ENCODE measurements at regions not wholly inside any gene's neighbourhood (a gene's known extent, or its start where the extent isn't known, plus 50 kb on each side); places are given as distances from the start of the nearest gene placed in this dataset.
A peak's percentile ranks its signal among the peaks of the same experiment; 100 is the strongest.
"Not testable (repeated sequence)": the region's sequence is repeated elsewhere in the genome, so short reads cannot be mapped to it uniquely, and the experiment has no call there.

- no peak for DNase-seq (ENCODE audit: low read depth)
- no peak for TF ChIP-seq CTCF (conservative IDR thresholded peaks at IDR 0.05; ENCODE audit: control insufficient read depth, insufficient read depth, low read depth, low read length)
- H3K4me3 ChIP-seq (ENCODE audit: control insufficient read depth, low read depth, low read length), result no peak overlapping the region
Measured at GRCh38 chr4:160091631-160092030, 988.8 kb downstream of the RAPGEF2 start.

DNA sequence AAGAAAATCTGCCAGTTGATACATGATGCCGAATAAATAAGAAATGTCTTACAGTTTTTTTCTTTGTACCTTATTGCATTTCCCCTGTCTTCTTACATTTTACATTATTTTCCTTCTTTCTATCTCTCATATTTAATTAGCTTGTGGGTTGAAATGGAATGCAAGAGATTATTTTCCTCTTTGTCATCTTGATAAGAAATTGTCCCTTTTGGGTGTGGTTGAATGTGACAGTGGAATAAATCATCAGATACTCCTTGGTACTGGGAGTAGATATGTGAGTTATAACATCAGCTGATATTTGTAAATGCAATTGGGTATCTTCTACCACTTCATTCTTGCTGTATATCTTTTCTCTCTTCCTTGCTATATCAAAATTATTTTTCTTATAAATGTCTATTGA lies 997.4 kb downstream of the RAPGEF2 start:
- TF ChIP-seq CTCF (conservative IDR thresholded peaks at IDR 0.05; ENCODE audit: control insufficient read depth, insufficient read depth, low read depth, low read length), result no peak
- DNase-seq (ENCODE audit: low read depth), result no peak
- H3K4me3 ChIP-seq (ENCODE audit: control insufficient read depth, low read depth, low read length), result no peak overlapping the region

GRCh38 chr4:160110891-160111290 lies 1008.0 kb downstream of the RAPGEF2 start:
- no peak for TF ChIP-seq CTCF (conservative IDR thresholded peaks at IDR 0.05; ENCODE audit: control insufficient read depth, insufficient read depth, low read depth, low read length)
- no peak overlapping the region for H3K4me3 ChIP-seq (ENCODE audit: control insufficient read depth, low read depth, low read length)
- DNase-seq (ENCODE audit: low read depth), result no peak

GRCh38 chr4:160117686-160118085 lies 1014.8 kb downstream of the RAPGEF2 start:
- DNase-seq (ENCODE audit: low read depth), result no peak
- no peak for TF ChIP-seq CTCF (conservative IDR thresholded peaks at IDR 0.05; ENCODE audit: control insufficient read depth, insufficient read depth, low read depth, low read length)
- no peak overlapping the region for H3K4me3 ChIP-seq (ENCODE audit: control insufficient read depth, low read depth, low read length)

DNA sequence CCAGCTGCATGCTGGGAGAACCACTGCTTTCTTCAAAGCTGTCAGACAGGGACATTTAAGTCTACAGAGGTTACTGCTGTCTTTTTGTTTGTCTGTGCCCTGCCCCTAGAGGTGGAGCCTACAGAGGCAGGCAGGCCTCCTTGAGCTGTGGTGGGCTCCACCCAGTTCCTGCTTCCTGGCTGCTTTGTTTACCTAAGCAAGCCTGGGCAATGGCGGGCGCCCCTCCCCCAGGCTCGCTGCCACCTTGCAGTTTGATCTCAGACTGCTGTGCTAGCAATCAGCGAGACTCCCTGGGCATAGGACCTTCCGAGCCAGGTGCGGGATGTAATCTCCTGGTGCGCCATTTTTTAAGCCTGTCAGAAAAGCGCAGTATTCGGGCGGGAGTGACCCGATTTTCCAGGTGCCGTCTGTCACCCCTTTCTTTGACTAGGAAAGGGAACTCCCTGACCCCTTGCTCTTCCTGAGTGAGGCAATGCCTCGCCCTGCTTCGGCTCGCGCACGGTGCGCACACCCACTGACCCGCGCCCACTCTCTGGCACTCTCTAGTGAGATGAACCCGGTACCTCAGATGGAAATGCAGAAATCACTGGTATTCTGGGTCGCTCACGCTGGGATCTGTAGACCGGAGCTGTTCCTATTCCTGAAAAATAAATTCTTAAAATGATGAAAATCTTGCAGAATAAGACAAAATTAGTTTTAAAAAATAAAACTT lies 1022.9 kb downstream of the RAPGEF2 start:
- not testable (repeated sequence) for H3K4me3 ChIP-seq (ENCODE audit: control insufficient read depth, low read depth, low read length); DNase-seq (ENCODE audit: low read depth)

GRCh38 chr4:160127211-160127610 lies 1024.3 kb downstream of the RAPGEF2 start:
- TF ChIP-seq CTCF (conservative IDR thresholded peaks at IDR 0.05; ENCODE audit: control insufficient read depth, insufficient read depth, low read depth, low read length), result no peak
- DNase-seq (ENCODE audit: low read depth), result no peak
- no peak overlapping the region for H3K4me3 ChIP-seq (ENCODE audit: control insufficient read depth, low read depth, low read length)

GRCh38 chr4:160129439-160129838 lies 1026.6 kb downstream of the RAPGEF2 start:
- DNase-seq (ENCODE audit: low read depth), result peak; percentile 1

More at GRCh38 chr4:160129439-160129838, 1026.6 kb downstream of the RAPGEF2 start:
- no peak overlapping the region for H3K4me3 ChIP-seq (ENCODE audit: control insufficient read depth, low read depth, low read length)
- TF ChIP-seq CTCF (conservative IDR thresholded peaks at IDR 0.05; ENCODE audit: control insufficient read depth, insufficient read depth, low read depth, low read length), result no peak

Data from fibroblast of mammary gland (primary cell).